ENCODE measurements at regions not wholly inside any gene's neighbourhood (a gene's known extent, or its start where the extent isn't known, plus 50 kb on each side); places are given as distances from the start of the nearest gene placed in this dataset.

DNA sequence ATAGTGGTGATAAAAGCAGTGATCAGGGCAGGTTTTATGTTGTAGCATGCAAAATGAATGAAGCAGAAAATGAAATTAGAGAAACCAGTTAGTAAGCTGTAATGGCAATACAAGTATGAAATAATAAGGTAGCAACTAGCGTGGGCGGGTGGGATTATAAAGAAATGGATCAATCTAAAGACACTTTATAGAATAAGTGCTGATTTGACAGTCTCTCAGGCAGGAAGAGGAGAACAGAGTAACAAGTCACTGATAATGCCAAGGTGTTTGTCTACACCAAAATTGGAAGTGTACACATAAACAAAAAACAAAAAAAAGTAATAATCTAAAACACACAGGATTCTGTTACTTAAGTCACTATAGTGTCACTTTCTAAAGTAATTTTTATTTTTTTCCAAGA lies 51.0 kb upstream of the PCBP1 start:
- Histone ChIP-seq H3K27ac (ENCODE audit: low read depth, low read length) (no peak overlapping the region), H3K27me3 (ENCODE audit: control insufficient read depth, insufficient read depth, low read length) (no peaks in the 10 kb centered on the region), H3K4me3 (ENCODE audit: low read depth, low read length) (no peak overlapping the region), H3K9me3 (ENCODE audit: control insufficient read depth, insufficient read depth, low read length) (no peaks in the 10 kb centered on the region)
- no peak for DNase-seq (ENCODE audit: low read depth, low spot score)
- ChIA-PET POLR2A (no interaction called here), CTCF (interaction anchor here (1.3 kb wide), 1 partner anchor 35 kb away, joined by 4 read pairs; no protein-coding TSS in a partner anchor)
- TF ChIP-seq CTCF (IDR thresholded peaks at IDR 0.05; ENCODE audit: low read depth, low read length), result no peak

- no peaks in the 10 kb centered on the region for H3K27me3 ChIP-seq (ENCODE audit: control insufficient read depth, insufficient read depth, low read length)
- TF ChIP-seq CTCF (IDR thresholded peaks at IDR 0.05; ENCODE audit: low read depth, low read length), result no peak
- CTCF ChIA-PET, result interaction anchor here (0.5 to 1.3 kb wide), 2 partner anchors 36 to 157 kb away, joined by 3 read pairs; no protein-coding TSS in a partner anchor
- H3K27ac ChIP-seq (ENCODE audit: low read depth, low read length), result peak overlapping the region; percentile 34
- H3K4me3 ChIP-seq (ENCODE audit: low read depth, low read length), result no peak overlapping the region
- no peaks in the 10 kb centered on the region for H3K9me3 ChIP-seq (ENCODE audit: control insufficient read depth, insufficient read depth, low read length)
- POLR2A ChIA-PET, result interaction anchor here (1.0 kb wide), 1 partner anchor 55 kb away, joined by 3 read pairs; no protein-coding TSS in a partner anchor
- no peak for DNase-seq (ENCODE audit: low read depth, low spot score)
Measured at GRCh38 chr2:70035344-70035844, 51.9 kb upstream of the PCBP1 start.

- ChIA-PET CTCF (no interaction called here), POLR2A (interaction anchor here (1.4 kb wide), 1 partner anchor 116 kb away, joined by 3 read pairs; the partner anchor contains the start of gene MXD1)
- Histone ChIP-seq H3K9me3 (ENCODE audit: control insufficient read depth, insufficient read depth, low read length) (no peaks in the 10 kb centered on the region), H3K27ac (ENCODE audit: low read depth, low read length) (no peak overlapping the region), H3K4me3 (ENCODE audit: low read depth, low read length) (no peak overlapping the region), H3K27me3 (ENCODE audit: control insufficient read depth, insufficient read depth, low read length) (no peaks in the 10 kb centered on the region)
- DNase-seq (ENCODE audit: low read depth, low spot score), result no peak
- TF ChIP-seq CTCF (IDR thresholded peaks at IDR 0.05; ENCODE audit: low read depth, low read length), result no peak
Measured at GRCh38 chr2:70030724-70031420, 56.4 kb upstream of the PCBP1 start.

DNA sequence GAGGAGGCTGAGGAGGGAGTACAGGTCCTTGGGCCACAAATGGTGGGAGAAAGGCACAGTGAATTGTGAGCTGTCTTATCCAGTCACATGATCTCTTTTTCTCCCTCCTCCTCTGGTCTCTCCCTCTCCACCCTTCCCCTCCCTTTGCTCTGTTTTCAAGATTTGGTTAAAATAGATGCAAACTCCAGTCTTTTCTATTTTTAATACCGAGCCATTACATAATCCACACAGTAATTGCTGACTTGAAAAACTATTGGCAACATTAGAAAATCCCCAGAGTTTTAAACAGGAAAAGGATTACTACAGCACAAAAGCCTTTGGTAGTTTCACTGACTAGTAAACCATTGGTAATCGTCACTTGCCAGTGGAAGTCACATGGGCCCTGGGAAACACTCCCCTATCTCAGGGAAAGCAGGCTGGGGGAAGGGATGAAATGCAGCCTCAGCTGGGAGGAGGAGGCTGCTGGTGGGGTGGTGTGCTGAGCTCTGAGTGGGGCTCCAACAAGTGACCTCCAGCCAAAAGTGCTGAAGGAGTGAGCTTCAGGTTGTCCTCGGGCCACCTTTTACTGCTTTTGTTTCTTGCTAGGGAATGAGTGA lies 57.4 kb upstream of the PCBP1 start:
- no peak overlapping the region for H3K4me3 ChIP-seq (ENCODE audit: low read depth, low read length)
- no peaks in the 10 kb centered on the region for H3K9me3 ChIP-seq (ENCODE audit: control insufficient read depth, insufficient read depth, low read length)
- no peak for TF ChIP-seq CTCF (IDR thresholded peaks at IDR 0.05; ENCODE audit: low read depth, low read length)
- CTCF ChIA-PET, result interaction anchor here (0.6 kb wide), 2 partner anchors 19 to 130 kb away, joined by 3 to 4 read pairs; no protein-coding TSS in a partner anchor
- H3K27ac ChIP-seq (ENCODE audit: low read depth, low read length), result peak overlapping the region; percentile 77
- POLR2A ChIA-PET, result interaction anchor here (1.4 kb wide), 1 partner anchor 115 kb away, joined by 3 read pairs; the partner anchor contains the start of gene MXD1
- peak; percentile 36 for DNase-seq (ENCODE audit: low read depth, low spot score)
- no peaks in the 10 kb centered on the region for H3K27me3 ChIP-seq (ENCODE audit: control insufficient read depth, insufficient read depth, low read length)

DNA sequence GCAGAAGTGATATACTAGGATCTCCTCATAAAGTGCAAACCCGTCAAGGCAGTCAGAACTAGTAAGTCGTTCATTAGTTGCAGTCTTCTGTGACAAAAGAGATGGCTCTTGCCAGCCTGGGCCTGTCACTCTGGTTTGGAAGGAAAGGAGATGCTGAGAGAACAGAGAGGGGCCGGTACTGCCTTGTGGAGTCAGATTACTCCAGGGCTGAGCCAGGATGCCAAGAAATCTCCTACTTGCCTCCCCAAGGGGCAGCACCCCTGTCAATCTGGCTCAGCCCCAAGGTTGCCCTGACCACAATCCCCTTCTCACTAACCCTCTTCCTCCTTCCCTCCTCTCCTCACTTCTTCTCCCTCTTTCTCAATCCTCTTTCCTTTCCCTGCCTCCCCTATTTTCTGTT lies 62.9 kb upstream of the ASPRV1 start:
- POLR2A ChIA-PET, result interaction anchor here (0.7 kb wide), 1 partner anchor 1302 kb away, joined by 7 read pairs; no protein-coding TSS in a partner anchor
- CTCF ChIA-PET, result no interaction called here
- DNase-seq (ENCODE audit: low read depth, low spot score), result no peak

More for the DNA sequence above, 62.9 kb upstream of the ASPRV1 start:
- H3K27me3 ChIP-seq (ENCODE audit: control insufficient read depth, insufficient read depth, low read length), result no peaks in the 10 kb centered on the region
- H3K27ac ChIP-seq (ENCODE audit: low read depth, low read length), result no peak overlapping the region
- no peaks in the 10 kb centered on the region for H3K9me3 ChIP-seq (ENCODE audit: control insufficient read depth, insufficient read depth, low read length)
- TF ChIP-seq CTCF (IDR thresholded peaks at IDR 0.05; ENCODE audit: low read depth, low read length), result no peak
- H3K4me3 ChIP-seq (ENCODE audit: low read depth, low read length), result no peak overlapping the region
